SK-N-SH (cell line): ENCODE measurements at regions not wholly inside any gene's neighbourhood (a gene's known extent, or its start where the extent isn't known, plus 50 kb on each side); places are given as distances from the start of the nearest gene placed in this dataset.

Experiments used
- CTCF ChIA-PET: fragments of 300-600, 350-600 bp; formaldehyde crosslinking; extraction: SDS; loops from one replicate; lab custom pipeline; 2021; lab: Yijun Ruan, JAX
- POLR2A ChIA-PET: fragments of 350-600 bp; sonication (Branson Sonifier 250); formaldehyde crosslinking; extraction: SDS; loops from one replicate; lab custom pipeline; 2020; ENCODE audit warnings: antibody characterized with exemption, inconsistent platforms; lab: Yijun Ruan, JAX
- DNase-seq: peaks from one replicate; pipeline ENCODE4 v3.0.0; 2012
- H2AFZ ChIP-seq: fragments of 200-600 bp; sonication (generic); 2 replicates; pipeline ENCODE4 v1.8.1; 2016; ENCODE audit warnings: antibody characterized with exemption, mild to moderate bottlenecking, low read depth
- H3F3A ChIP-seq: fragments of 200-600 bp; sonication (generic); replicated peaks from 2 replicates; pipeline ENCODE3; 2016; ENCODE audit warnings: antibody characterized with exemption, mild to moderate bottlenecking; ENCODE audit not compliant: insufficient read depth
- H3K27ac ChIP-seq, 2 experiments: fragments of 200-500 bp in 1 of 2; fragments of 200-600 bp in 1 of 2; sonication (Bioruptor generic) in 1 of 2; sonication (generic), shearing (Covaris generic) in 1 of 2; 2 replicates each; pipeline versions ENCODE4 v1.5.1 to v1.6.1; 2014 to 2016; ENCODE audit warnings: low read depth in 2 of 2, inconsistent platforms in 1 of 2, low read length in 1 of 2, mild to moderate bottlenecking in 1 of 2, mixed read lengths in 1 of 2
- H3K27me3 ChIP-seq: fragments of 200-600 bp; sonication (generic), shearing (Covaris generic); 2 replicates; pipeline ENCODE4 v1.6.1; 2016; ENCODE audit warnings: mixed run types; ENCODE audit not compliant: insufficient read depth
- H3K36me3 ChIP-seq, 2 experiments: fragments of 200-500 bp in 1 of 2; fragments of 200-600 bp in 1 of 2; sonication (Bioruptor generic) in 1 of 2; sonication (generic) in 1 of 2; replicated peaks in 1 of 2; 2 replicates each; pipeline versions ENCODE3 to v1.5.1; 2014 to 2016; ENCODE audit warnings: low read length in 1 of 2, mild to moderate bottlenecking in 1 of 2; ENCODE audit not compliant: insufficient read depth in 2 of 2, control insufficient read depth in 1 of 2
- H3K4me1 ChIP-seq, 2 experiments: fragments of 200-500 bp in 1 of 2; fragments of 200-600 bp in 1 of 2; sonication (Bioruptor generic) in 1 of 2; sonication (generic), shearing (Covaris generic) in 1 of 2; 2 replicates each; pipeline versions ENCODE4 v1.5.1 to v1.6.1; 2014 to 2016; ENCODE audit warnings: low read depth in 1 of 2, low read length in 1 of 2, mixed run types in 1 of 2; ENCODE audit not compliant: insufficient read depth in 2 of 2, control insufficient read depth in 1 of 2
- H3K4me2 ChIP-seq: fragments of 200-600 bp; sonication (generic), shearing (Covaris generic); 2 replicates; pipeline ENCODE4 v1.6.1; 2017; ENCODE audit warnings: mixed run types
- H3K4me3 ChIP-seq, 2 experiments: fragments of 200-500 bp in 1 of 2; fragments of 200-600 bp in 1 of 2; sonication (Bioruptor generic) in 1 of 2; sonication (generic), shearing (Covaris generic) in 1 of 2; 2 replicates each; pipeline versions ENCODE4 v1.5.1 to v1.8.1; 2014 to 2016; ENCODE audit warnings: low read depth in 2 of 2, inconsistent platforms in 1 of 2, low read length in 1 of 2, mild to moderate bottlenecking in 1 of 2, mixed read lengths in 1 of 2, moderate library complexity in 1 of 2
- H3K79me2 ChIP-seq: fragments of 200-600 bp; sonication (generic); 2 replicates; pipeline ENCODE4 v1.8.1; 2017; ENCODE audit warnings: mild to moderate bottlenecking; ENCODE audit not compliant: insufficient read depth
- H3K9ac ChIP-seq: fragments of 200-600 bp; sonication (generic); 2 replicates; pipeline ENCODE4 v1.6.1; 2017; ENCODE audit warnings: mixed run types
- H3K9me2 ChIP-seq: fragments of 200-600 bp; sonication (generic); 2 replicates; pipeline ENCODE4 v1.6.1; 2017; ENCODE audit warnings: mixed run types
- H3K9me3 ChIP-seq: fragments of 200-600 bp; sonication (generic); 2 replicates; pipeline ENCODE4 v1.6.1; 2017; ENCODE audit warnings: mixed run types, mild to moderate bottlenecking, moderate library complexity
- H4K20me1 ChIP-seq: fragments of 200-600 bp; sonication (generic); 2 replicates; pipeline ENCODE4 v1.6.1; 2017; ENCODE audit warnings: mild to moderate bottlenecking, mixed run types; ENCODE audit not compliant: insufficient read depth
- CHD2 ChIP-seq: fragments of 150-350 bp; IDR thresholded peaks from 2 replicates; pipeline ENCODE4 v1.6.1; 2018; ENCODE audit warnings: low read length; ENCODE audit not compliant: partially characterized antibody
- EZH2phosphoT487 ChIP-seq: fragments of 200-600 bp; sonication (generic); IDR thresholded peaks from 2 replicates; pipeline ENCODE4 v1.6.1; 2017; ENCODE audit warnings: low read depth, mixed run types, mild to moderate bottlenecking, antibody characterized with exemption, moderate library complexity, borderline replicate concordance
- FOSL2 ChIP-seq: IDR thresholded peaks from 2 replicates; pipeline ENCODE4 v1.4.0; 2012; ENCODE audit warnings: low read depth, mild to moderate bottlenecking, moderate library complexity, borderline replicate concordance
- FOXM1 ChIP-seq: IDR thresholded peaks from 2 replicates; pipeline ENCODE4 v1.4.0; 2012; ENCODE audit warnings: low read depth, mild to moderate bottlenecking
- IRF3 ChIP-seq: fragments of 150-350 bp; IDR thresholded peaks from 2 replicates; pipeline ENCODE4 v1.6.1; 2016; ENCODE audit warnings: mild to moderate bottlenecking, low read depth, low read length
- JUND ChIP-seq: IDR thresholded peaks from 2 replicates; pipeline ENCODE4 v1.4.0; 2012
- MAX ChIP-seq: IDR thresholded peaks from 2 replicates; pipeline ENCODE4 v1.4.0; 2012; ENCODE audit warnings: low read depth
- MEF2A ChIP-seq: IDR thresholded peaks from 2 replicates; pipeline ENCODE4 v1.4.0; 2012; ENCODE audit warnings: low read depth, borderline replicate concordance
- MXI1 ChIP-seq: IDR thresholded peaks from 2 replicates; pipeline ENCODE4 v1.6.1; 2012; ENCODE audit warnings: mild to moderate bottlenecking, low read depth, low read length, improper control_type of control experiment
- NFIC ChIP-seq: IDR thresholded peaks from 2 replicates; pipeline ENCODE4 v1.4.0; 2012; ENCODE audit warnings: borderline replicate concordance
- NRF1 ChIP-seq: IDR thresholded peaks from 2 replicates; pipeline ENCODE4 v1.6.1; 2012; ENCODE audit warnings: low read depth, mild to moderate bottlenecking, low read length
- PBX3 ChIP-seq: IDR thresholded peaks from 2 replicates; pipeline ENCODE4; 2012
- RFX5 ChIP-seq: IDR thresholded peaks from 2 replicates; pipeline ENCODE4 v1.6.1; 2012; ENCODE audit warnings: mild to moderate bottlenecking, improper control_type of control experiment, low read length
- RXRA ChIP-seq: IDR thresholded peaks from 2 replicates; pipeline ENCODE4 v1.4.0; 2012; ENCODE audit warnings: low read depth, mild to moderate bottlenecking, borderline replicate concordance
- SIN3A ChIP-seq: IDR thresholded peaks from 2 replicates; pipeline ENCODE4 v1.6.1; 2012; ENCODE audit warnings: low read depth, mild to moderate bottlenecking, low read length, moderate library complexity, borderline replicate concordance
- TCF12 ChIP-seq: IDR thresholded peaks from 2 replicates; pipeline ENCODE4 v1.4.0; 2012
- YY1 ChIP-seq: IDR thresholded peaks from 2 replicates; pipeline ENCODE4 v1.4.0; 2012; ENCODE audit warnings: low read depth, mild to moderate bottlenecking
- WGBS: methylation state at CpG from one replicate; pipeline ENCODE4 v1.1.6; 2017; ENCODE audit warnings: low lambda C conversion rate; 5-methylcytosine and 5-hydroxymethylcytosine counted together
- TF ChIP-seq, protein P1 (sequence below): IDR thresholded peaks from 2 replicates; pipeline ENCODE4 v1.4.0; 2012; ENCODE audit warnings: low read depth, borderline replicate concordance
- TF ChIP-seq, protein P2 (sequence below): IDR thresholded peaks from 2 replicates; pipeline ENCODE4 v1.6.1; 2012; ENCODE audit warnings: mild to moderate bottlenecking, low read depth, low read length, moderate library complexity
- TF ChIP-seq, protein P3 (sequence below): IDR thresholded peaks from 2 replicates; pipeline ENCODE4 v1.4.0; 2012; ENCODE audit warnings: low read depth, borderline replicate concordance

GRCh38 chr2:15779381-15780041 lies 160.8 kb upstream of the MYCN start:
- H3K27me3 ChIP-seq = no peaks in the 10 kb centered on the region
- ChIA-PET CTCF (interaction anchor here (0.9 kb wide), 1 partner anchor 53 kb away, joined by 3 read pairs; no protein-coding TSS in a partner anchor), POLR2A (interaction anchor here (0.7 kb wide), 1 partner anchor 27 kb away, joined by 3 read pairs; no protein-coding TSS in a partner anchor)
- no peak overlapping the region for H3K27ac ChIP-seq
- H3K4me3 ChIP-seq = no peak overlapping the region
- no peak for TF ChIP-seq FOSL2
- no peak for TF ChIP-seq RFX5
- no peak for TF ChIP-seq NFIC
- no peak for TF ChIP-seq MAX
- no peak for TF ChIP-seq PBX3
- TF ChIP-seq, protein P1, sequence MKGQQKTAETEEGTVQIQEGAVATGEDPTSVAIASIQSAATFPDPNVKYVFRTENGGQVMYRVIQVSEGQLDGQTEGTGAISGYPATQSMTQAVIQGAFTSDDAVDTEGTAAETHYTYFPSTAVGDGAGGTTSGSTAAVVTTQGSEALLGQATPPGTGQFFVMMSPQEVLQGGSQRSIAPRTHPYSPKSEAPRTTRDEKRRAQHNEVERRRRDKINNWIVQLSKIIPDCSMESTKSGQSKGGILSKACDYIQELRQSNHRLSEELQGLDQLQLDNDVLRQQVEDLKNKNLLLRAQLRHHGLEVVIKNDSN = no peak
- TF ChIP-seq MEF2A = no peak
- TF ChIP-seq, protein P2, sequence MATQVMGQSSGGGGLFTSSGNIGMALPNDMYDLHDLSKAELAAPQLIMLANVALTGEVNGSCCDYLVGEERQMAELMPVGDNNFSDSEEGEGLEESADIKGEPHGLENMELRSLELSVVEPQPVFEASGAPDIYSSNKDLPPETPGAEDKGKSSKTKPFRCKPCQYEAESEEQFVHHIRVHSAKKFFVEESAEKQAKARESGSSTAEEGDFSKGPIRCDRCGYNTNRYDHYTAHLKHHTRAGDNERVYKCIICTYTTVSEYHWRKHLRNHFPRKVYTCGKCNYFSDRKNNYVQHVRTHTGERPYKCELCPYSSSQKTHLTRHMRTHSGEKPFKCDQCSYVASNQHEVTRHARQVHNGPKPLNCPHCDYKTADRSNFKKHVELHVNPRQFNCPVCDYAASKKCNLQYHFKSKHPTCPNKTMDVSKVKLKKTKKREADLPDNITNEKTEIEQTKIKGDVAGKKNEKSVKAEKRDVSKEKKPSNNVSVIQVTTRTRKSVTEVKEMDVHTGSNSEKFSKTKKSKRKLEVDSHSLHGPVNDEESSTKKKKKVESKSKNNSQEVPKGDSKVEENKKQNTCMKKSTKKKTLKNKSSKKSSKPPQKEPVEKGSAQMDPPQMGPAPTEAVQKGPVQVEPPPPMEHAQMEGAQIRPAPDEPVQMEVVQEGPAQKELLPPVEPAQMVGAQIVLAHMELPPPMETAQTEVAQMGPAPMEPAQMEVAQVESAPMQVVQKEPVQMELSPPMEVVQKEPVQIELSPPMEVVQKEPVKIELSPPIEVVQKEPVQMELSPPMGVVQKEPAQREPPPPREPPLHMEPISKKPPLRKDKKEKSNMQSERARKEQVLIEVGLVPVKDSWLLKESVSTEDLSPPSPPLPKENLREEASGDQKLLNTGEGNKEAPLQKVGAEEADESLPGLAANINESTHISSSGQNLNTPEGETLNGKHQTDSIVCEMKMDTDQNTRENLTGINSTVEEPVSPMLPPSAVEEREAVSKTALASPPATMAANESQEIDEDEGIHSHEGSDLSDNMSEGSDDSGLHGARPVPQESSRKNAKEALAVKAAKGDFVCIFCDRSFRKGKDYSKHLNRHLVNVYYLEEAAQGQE = no peak
- TF ChIP-seq EZH2phosphoT487 = no peak
- no peak for TF ChIP-seq MXI1
- TF ChIP-seq TCF12 = no peak
- TF ChIP-seq YY1 = no peak
- no peak for TF ChIP-seq CHD2
- TF ChIP-seq, protein P3, sequence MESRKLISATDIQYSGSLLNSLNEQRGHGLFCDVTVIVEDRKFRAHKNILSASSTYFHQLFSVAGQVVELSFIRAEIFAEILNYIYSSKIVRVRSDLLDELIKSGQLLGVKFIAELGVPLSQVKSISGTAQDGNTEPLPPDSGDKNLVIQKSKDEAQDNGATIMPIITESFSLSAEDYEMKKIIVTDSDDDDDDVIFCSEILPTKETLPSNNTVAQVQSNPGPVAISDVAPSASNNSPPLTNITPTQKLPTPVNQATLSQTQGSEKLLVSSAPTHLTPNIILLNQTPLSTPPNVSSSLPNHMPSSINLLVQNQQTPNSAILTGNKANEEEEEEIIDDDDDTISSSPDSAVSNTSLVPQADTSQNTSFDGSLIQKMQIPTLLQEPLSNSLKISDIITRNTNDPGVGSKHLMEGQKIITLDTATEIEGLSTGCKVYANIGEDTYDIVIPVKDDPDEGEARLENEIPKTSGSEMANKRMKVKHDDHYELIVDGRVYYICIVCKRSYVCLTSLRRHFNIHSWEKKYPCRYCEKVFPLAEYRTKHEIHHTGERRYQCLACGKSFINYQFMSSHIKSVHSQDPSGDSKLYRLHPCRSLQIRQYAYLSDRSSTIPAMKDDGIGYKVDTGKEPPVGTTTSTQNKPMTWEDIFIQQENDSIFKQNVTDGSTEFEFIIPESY = no peak
- no peak for TF ChIP-seq RXRA
- no peak for TF ChIP-seq IRF3
- TF ChIP-seq NRF1 = no peak
- TF ChIP-seq FOXM1 = no peak
- no peak for TF ChIP-seq JUND
- TF ChIP-seq SIN3A = no peak
- no peaks in the 10 kb centered on the region for H3K36me3 ChIP-seq
- peaks cover 0 to 3% of the 10 kb centered on the region in 2 experiments; a peak in 1 of 4 replicates for H3K4me1 ChIP-seq
- H3K9ac ChIP-seq = no peak overlapping the region
- H2AFZ ChIP-seq = no peak overlapping the region
- no peak for DNase-seq
- H3F3A ChIP-seq = no peaks in the 10 kb centered on the region
- no peak overlapping the region for H3K4me2 ChIP-seq
- H3K79me2 ChIP-seq = no peaks in the 10 kb centered on the region
- H3K9me3 ChIP-seq = no peaks in the 10 kb centered on the region
- no peaks in the 10 kb centered on the region for H4K20me1 ChIP-seq
- 64% methylated on average over 7 of the region's 7 CpGs for WGBS
- H3K9me2 ChIP-seq = no peaks in the 10 kb centered on the region
